ENCODE measurements at regions not wholly inside any gene's neighbourhood (a gene's known extent, or its start where the extent isn't known, plus 50 kb on each side); places are given as distances from the start of the nearest gene placed in this dataset.
"Not testable (repeated sequence)": the region's sequence is repeated elsewhere in the genome, so short reads cannot be mapped to it uniquely, and the experiment has no call there.

- no peak overlapping the region for H3K27ac Mint-ChIP-seq
- TF ChIP-seq CTCF (IDR thresholded peaks at IDR 0.05): no peak
- H3K27me3 Mint-ChIP-seq (ENCODE audit: insufficient read depth): peaks cover 5% of the 10 kb centered on the region; the same call in 1 of the 2 replicates
- H3K4me3 Mint-ChIP-seq: no peak overlapping the region
- H3K36me3 Mint-ChIP-seq (ENCODE audit: low read depth): no peaks in the 10 kb centered on the region
- DNase-seq: no peak
- H3K4me1 Mint-ChIP-seq (ENCODE audit: low read depth): no peaks in the 10 kb centered on the region
- H3K9me3 Mint-ChIP-seq: no peaks in the 10 kb centered on the region
Measured at GRCh38 chr5:126280846-126281245, 142.4 kb upstream of the GRAMD2B start.

- no peak for TF ChIP-seq CTCF (IDR thresholded peaks at IDR 0.05)
- Mint-ChIP-seq H3K9me3 (no peaks in the 10 kb centered on the region), H3K36me3 (ENCODE audit: low read depth) (no peaks in the 10 kb centered on the region), H3K27me3 (ENCODE audit: insufficient read depth) (no peaks in the 10 kb centered on the region; the same call in 1 of the 2 replicates), H3K27ac (no peak overlapping the region), H3K4me3 (no peak overlapping the region), H3K4me1 (ENCODE audit: low read depth) (no peaks in the 10 kb centered on the region)
- DNase-seq: no peak
Measured at GRCh38 chr5:126284977-126285696, 138.1 kb upstream of the GRAMD2B start.

DNA sequence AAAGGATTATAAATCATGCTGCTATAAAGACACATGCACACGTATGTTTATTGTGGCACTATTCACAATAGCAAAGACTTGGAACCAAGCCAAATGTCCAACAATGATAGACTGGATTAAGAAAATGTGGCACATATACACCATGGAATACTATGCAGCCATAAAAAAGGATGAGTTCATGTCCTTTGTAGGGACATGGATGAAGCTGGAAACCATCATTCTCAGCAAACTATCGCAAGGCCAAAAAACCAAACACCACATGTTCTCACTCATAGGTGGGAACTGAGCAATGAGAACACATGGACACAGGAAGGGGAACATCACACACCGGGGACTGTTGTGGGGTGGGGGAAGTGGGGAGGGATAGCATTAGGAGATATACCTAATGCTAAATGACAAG lies 127.1 kb upstream of the GRAMD2B start:
- H3K4me1 Mint-ChIP-seq (ENCODE audit: low read depth); H3K4me3 Mint-ChIP-seq; H3K27me3 Mint-ChIP-seq (ENCODE audit: insufficient read depth); H3K36me3 Mint-ChIP-seq (ENCODE audit: low read depth); H3K9me3 Mint-ChIP-seq; H3K27ac Mint-ChIP-seq; DNase-seq: not testable (repeated sequence)

DNA sequence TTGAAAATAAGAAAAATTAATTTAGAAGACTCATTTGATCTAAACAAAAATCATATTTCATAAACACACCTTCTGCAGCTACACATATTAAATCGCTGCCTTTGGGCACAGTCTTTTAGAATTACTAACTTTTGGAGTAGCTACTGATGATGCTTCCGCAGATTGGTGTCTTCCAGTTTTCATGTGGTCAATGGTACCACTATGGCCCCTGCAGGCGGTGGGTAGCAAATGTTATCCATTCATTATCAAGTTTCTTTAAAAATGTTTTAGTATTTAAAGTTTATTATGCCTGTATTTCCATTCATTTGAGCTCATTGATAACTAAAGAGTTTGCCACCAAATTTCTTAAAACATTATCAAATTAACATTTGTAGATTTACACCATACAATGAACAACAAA lies 122.9 kb upstream of the GRAMD2B start:
- H3K4me1 Mint-ChIP-seq (ENCODE audit: low read depth): no peaks in the 10 kb centered on the region
- DNase-seq: no peak
- no peaks in the 10 kb centered on the region for H3K36me3 Mint-ChIP-seq (ENCODE audit: low read depth)
- no peak overlapping the region for H3K27ac Mint-ChIP-seq
- H3K9me3 Mint-ChIP-seq: no peaks in the 10 kb centered on the region; the same call in none of the 2 replicates
- H3K27me3 Mint-ChIP-seq (ENCODE audit: insufficient read depth): no peaks in the 10 kb centered on the region
- TF ChIP-seq CTCF (IDR thresholded peaks at IDR 0.05): no peak
- H3K4me3 Mint-ChIP-seq: no peak overlapping the region

- Mint-ChIP-seq H3K4me1 (ENCODE audit: low read depth) (no peaks in the 10 kb centered on the region), H3K27ac (no peak overlapping the region), H3K9me3 (no peaks in the 10 kb centered on the region; the same call in none of the 2 replicates), H3K36me3 (ENCODE audit: low read depth) (no peaks in the 10 kb centered on the region), H3K27me3 (ENCODE audit: insufficient read depth) (no peaks in the 10 kb centered on the region), H3K4me3 (no peak overlapping the region)
- DNase-seq: no peak
- TF ChIP-seq CTCF (IDR thresholded peaks at IDR 0.05): no peak
Measured at GRCh38 chr5:126301056-126301455, 122.2 kb upstream of the GRAMD2B start.

GRCh38 chr5:126309860-126310259 lies 113.3 kb upstream of the GRAMD2B start:
- Mint-ChIP-seq H3K4me1 (ENCODE audit: low read depth) (no peaks in the 10 kb centered on the region), H3K9me3 (no peaks in the 10 kb centered on the region), H3K4me3 (no peak overlapping the region), H3K27ac (no peak overlapping the region), H3K27me3 (ENCODE audit: insufficient read depth) (peaks cover 9% of the 10 kb centered on the region), H3K36me3 (ENCODE audit: low read depth) (no peaks in the 10 kb centered on the region)
- DNase-seq: no peak
- TF ChIP-seq CTCF (IDR thresholded peaks at IDR 0.05): no peak

All from HFFc6 (cell line).